ENCODE measurements at regions not wholly inside any gene's neighbourhood (a gene's known extent, or its start where the extent isn't known, plus 50 kb on each side); places are given as distances from the start of the nearest gene placed in this dataset.

DNA sequence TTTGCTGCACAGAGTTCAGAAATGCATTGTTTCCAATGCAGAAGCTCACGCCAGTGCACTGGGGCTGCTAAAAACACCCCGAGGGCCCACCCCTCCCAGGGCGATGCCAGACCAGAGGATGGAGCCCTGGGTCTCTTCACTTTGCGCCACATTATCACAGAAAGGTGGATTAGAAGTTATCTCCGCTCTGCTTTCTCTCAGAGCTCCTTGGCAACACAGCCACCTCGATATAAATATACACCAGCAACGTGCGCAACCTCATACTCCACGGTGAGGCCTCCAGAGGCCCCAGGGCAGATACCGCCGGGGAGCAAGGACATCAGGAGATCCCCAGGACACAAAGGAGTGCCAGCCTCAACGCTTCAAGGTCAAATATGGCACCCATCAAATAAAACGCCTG is 121.0 kb upstream of the TBX20 start:
- no peak for DNase-seq (ENCODE audit: low read depth)
- no peak overlapping the region for H3K4me3 ChIP-seq (ENCODE audit: low read depth, low read length)
- TF ChIP-seq, protein P1, sequence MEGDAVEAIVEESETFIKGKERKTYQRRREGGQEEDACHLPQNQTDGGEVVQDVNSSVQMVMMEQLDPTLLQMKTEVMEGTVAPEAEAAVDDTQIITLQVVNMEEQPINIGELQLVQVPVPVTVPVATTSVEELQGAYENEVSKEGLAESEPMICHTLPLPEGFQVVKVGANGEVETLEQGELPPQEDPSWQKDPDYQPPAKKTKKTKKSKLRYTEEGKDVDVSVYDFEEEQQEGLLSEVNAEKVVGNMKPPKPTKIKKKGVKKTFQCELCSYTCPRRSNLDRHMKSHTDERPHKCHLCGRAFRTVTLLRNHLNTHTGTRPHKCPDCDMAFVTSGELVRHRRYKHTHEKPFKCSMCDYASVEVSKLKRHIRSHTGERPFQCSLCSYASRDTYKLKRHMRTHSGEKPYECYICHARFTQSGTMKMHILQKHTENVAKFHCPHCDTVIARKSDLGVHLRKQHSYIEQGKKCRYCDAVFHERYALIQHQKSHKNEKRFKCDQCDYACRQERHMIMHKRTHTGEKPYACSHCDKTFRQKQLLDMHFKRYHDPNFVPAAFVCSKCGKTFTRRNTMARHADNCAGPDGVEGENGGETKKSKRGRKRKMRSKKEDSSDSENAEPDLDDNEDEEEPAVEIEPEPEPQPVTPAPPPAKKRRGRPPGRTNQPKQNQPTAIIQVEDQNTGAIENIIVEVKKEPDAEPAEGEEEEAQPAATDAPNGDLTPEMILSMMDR (IDR thresholded peaks at IDR 0.05; ENCODE audit: insufficient read depth, low read depth, low read length): no peak

DNA sequence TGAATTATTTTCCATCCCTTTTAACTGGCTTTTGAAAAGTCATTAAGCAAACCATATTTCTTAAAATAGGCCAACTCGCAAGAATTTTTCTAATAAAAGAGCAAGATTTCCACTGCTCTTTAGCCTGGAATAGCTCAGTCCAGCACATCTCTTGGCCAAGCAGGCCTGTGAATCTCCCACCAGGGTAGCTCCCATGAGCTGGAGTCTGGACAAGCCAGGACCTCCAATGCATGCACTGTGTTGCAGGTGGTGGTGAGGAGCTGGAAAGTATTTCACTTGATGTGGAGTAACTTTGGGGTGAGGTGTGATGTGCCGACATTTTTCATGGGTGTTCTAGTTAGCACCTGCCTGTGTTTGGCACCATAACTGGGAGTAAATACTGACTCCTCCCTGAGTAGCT is 117.3 kb upstream of the TBX20 start:
- H3K4me3 ChIP-seq (ENCODE audit: low read depth, low read length): no peak overlapping the region
- DNase-seq (ENCODE audit: low read depth): no peak
- TF ChIP-seq, protein P1 (IDR thresholded peaks at IDR 0.05; ENCODE audit: insufficient read depth, low read depth, low read length): no peak

DNA sequence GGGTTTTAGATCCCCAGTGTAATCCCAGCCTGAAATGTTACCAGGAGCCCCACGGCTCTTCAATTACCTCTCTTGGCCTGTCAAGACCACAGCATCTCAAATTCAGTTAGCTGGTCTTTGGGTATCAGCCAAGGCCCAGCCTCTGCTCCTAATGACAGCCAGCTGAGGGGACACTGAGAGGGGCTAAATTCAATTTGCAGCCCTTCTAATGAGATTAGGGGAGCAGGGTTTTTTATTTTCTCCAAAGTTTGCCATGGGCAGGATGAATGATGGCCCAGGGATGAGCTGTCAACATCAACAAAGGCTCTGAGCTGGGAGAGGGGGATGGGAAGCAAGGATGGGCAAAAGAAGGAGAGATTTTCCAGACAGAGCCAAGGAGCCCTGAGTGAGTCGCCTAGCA is 116.8 kb upstream of the TBX20 start:
- DNase-seq (ENCODE audit: low read depth): no peak
- no peak overlapping the region for H3K4me3 ChIP-seq (ENCODE audit: low read depth, low read length)
- TF ChIP-seq, protein P1 (IDR thresholded peaks at IDR 0.05; ENCODE audit: insufficient read depth, low read depth, low read length): no peak

DNA sequence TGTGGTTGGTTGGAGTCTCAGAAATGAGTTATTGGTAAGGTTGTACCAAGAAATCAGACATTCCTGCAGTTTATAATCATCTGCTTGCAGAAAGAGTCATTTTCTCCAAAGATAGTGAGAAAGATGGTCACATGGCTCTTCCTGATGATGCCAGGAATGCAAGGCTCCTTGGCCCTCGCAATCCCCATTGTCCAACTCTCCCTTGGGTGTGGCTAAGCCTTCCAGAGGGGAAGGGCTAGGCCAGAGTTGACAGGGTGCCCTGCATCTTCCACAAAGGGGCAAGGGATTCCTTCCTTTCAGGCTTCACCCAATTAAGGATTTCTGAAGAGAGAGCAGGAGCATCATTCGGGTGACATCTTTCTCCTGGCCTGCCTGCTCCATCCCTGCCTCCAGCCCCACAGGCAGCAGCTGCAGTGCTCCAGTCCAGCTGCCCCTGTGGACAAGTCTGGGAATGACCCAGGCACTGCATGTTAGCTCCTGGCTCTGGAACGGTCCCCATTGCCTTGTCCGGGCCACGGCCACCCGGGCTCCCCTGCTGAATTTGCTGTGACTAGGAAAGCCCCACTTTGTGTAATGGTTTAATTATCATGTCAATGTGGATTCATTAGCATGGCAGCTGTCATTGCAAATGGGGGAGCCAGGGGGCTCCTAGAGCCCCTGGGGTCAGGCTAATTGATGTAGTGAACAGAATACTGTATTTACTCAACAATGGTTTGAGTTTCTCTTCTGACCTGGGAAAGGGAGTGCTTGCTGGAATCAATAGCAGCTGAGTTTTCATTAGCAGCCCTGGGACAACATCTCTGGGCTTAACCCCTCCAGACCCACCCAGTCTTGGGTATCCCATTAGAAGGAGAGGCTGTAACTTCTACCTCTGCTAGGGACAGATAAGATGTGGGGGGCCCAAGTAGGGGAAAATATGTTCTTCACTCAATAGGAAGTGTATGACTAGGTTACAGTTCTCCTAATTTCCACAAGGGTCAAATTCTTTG is 112.6 kb upstream of the TBX20 start:
- no peak overlapping the region for H3K4me3 ChIP-seq (ENCODE audit: low read depth, low read length)
- no peak for DNase-seq (ENCODE audit: low read depth)
- TF ChIP-seq, protein P1 (IDR thresholded peaks at IDR 0.05; ENCODE audit: insufficient read depth, low read depth, low read length): no peak

DNA sequence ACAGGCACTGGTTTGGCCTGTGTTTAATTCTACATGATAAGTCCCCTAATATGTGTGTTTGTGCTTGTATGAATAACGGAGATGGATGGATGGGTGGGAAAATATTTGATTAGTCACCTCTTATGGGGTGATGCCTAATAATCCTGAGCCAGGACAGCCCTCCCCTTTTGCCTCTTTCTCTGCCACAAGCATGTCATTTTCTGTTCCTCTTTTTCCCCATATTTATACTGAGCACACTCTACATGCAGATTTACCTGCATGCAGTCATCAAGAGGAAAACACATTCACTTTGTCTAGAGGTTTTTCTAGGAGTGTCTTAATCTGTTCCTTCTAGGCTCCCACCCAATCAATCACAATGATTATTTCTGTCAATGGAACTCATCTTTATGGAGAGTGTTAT is 111.6 kb upstream of the TBX20 start:
- no peak overlapping the region for H3K4me3 ChIP-seq (ENCODE audit: low read depth, low read length)
- TF ChIP-seq, protein P1 (IDR thresholded peaks at IDR 0.05; ENCODE audit: insufficient read depth, low read depth, low read length): no peak
- DNase-seq (ENCODE audit: low read depth): no peak

DNA sequence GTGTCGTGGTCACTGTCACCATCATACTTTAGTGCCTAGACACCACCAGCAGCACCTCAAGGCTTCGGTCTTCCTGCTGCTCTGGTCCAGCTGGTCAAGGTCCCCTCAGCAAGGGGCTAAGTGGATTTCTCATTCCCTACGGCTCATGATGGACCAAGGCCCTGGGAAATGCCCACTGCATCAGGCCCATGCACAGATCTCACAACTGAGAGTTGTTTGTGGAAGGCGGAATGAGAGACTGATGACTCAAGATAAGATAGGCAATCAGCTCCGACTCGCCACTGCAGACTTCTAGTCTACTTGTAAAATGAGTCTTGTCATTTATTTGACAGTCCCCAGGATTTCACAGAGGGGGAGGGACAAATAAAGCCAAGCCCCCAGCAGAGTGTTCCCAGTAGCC is 108.4 kb upstream of the TBX20 start:
- H3K4me3 ChIP-seq (ENCODE audit: low read depth, low read length): no peak overlapping the region
- DNase-seq (ENCODE audit: low read depth): no peak
- TF ChIP-seq, protein P1 (IDR thresholded peaks at IDR 0.05; ENCODE audit: insufficient read depth, low read depth, low read length): no peak
